HepG2 (cell line): ENCODE measurements at regions not wholly inside any gene's neighbourhood (a gene's known extent, or its start where the extent isn't known, plus 50 kb on each side); places are given as distances from the start of the nearest gene placed in this dataset.

ENCODE experiments used
- BRD4 ChIP-seq: sonication (generic); formaldehyde crosslinking; IDR thresholded peaks from 2 replicates; pipeline ENCODE4 v1.4.0; 2020; ENCODE audit warnings: missing genetic modification reagents
- HHEX ChIP-seq: IDR thresholded peaks from 2 replicates; pipeline ENCODE4 v1.6.1; 2016; ENCODE audit warnings: control low read depth
- HNF4G ChIP-seq, 2 experiments: sonication (generic) in 1 of 2; formaldehyde crosslinking in 1 of 2; IDR thresholded peaks; 2 replicates each; pipeline versions ENCODE4 v1.4.0 to v1.6.1; 2011 to 2020; ENCODE audit warnings: borderline replicate concordance in 2 of 2, low read depth in 2 of 2, mild to moderate bottlenecking in 2 of 2, low read length in 1 of 2, missing genetic modification reagents in 1 of 2, moderate library complexity in 1 of 2
- JARID2 ChIP-seq: sonication (generic); formaldehyde crosslinking; IDR thresholded peaks from 2 replicates; pipeline ENCODE4 v1.8.1; 2023; ENCODE audit warnings: missing genetic modification reagents, inconsistent platforms; ENCODE audit not compliant: insufficient replicate concordance
- KDM6A ChIP-seq: IDR thresholded peaks from 2 replicates; pipeline ENCODE4 v1.6.1; 2016; ENCODE audit warnings: low read depth
- KLF6 ChIP-seq: IDR thresholded peaks from 2 replicates; pipeline ENCODE4 v1.8.0; 2016; ENCODE audit warnings: missing biosample characterization, missing genetic modification reagents
- NR2F1 ChIP-seq, 2 experiments: fragments of 450-650 bp in 1 of 2; formaldehyde crosslinking in 1 of 2; IDR thresholded peaks; 2 replicates each; pipeline versions ENCODE4 v1.5.0 to v1.6.1; 2016 to 2020; ENCODE audit warnings: mild to moderate bottlenecking in 1 of 2, missing compliant biosample characterization in 1 of 2, missing genetic modification reagents in 1 of 2, moderate library complexity in 1 of 2
- RXRB ChIP-seq: IDR thresholded peaks from 2 replicates; pipeline ENCODE4 v1.6.1; 2016; ENCODE audit warnings: borderline replicate concordance, missing genetic modification reagents, missing compliant biosample characterization
- SALL1 ChIP-seq: sonication (generic); formaldehyde crosslinking; IDR thresholded peaks from 2 replicates; pipeline ENCODE4 v1.8.0; 2022; ENCODE audit warnings: mild to moderate bottlenecking, missing genetic modification reagents
- SIN3A ChIP-seq: IDR thresholded peaks from 2 replicates; pipeline ENCODE4 v1.6.1; 2011; ENCODE audit warnings: low read depth, mild to moderate bottlenecking, control low read depth, low read length, borderline replicate concordance
- TRIM24 ChIP-seq: sonication (generic); formaldehyde crosslinking; IDR thresholded peaks from 2 replicates; pipeline ENCODE4 v1.8.0; 2022; ENCODE audit warnings: mild to moderate bottlenecking, missing genetic modification reagents
- ZBTB3 ChIP-seq: sonication (generic); formaldehyde crosslinking; IDR thresholded peaks from 2 replicates; pipeline ENCODE4 v1.4.0; 2020; ENCODE audit warnings: low read depth, mild to moderate bottlenecking, moderate library complexity, missing genetic modification reagents, borderline replicate concordance
- ZC3H4 ChIP-seq: sonication (generic); formaldehyde crosslinking; IDR thresholded peaks from 2 replicates; pipeline ENCODE4 v1.4.0; 2020; ENCODE audit warnings: missing genetic modification reagents, borderline replicate concordance
- ZNF101 ChIP-seq: sonication (generic); formaldehyde crosslinking; IDR thresholded peaks from 2 replicates; pipeline ENCODE4 v1.4.0; 2020; ENCODE audit warnings: mild to moderate bottlenecking, low read depth, missing genetic modification reagents, borderline replicate concordance
- ZNF224 ChIP-seq: sonication (generic); formaldehyde crosslinking; IDR thresholded peaks from 2 replicates; pipeline ENCODE4 v1.5.0; 2020; ENCODE audit warnings: mild to moderate bottlenecking, missing genetic modification reagents
- ZNF451 ChIP-seq: sonication (generic); formaldehyde crosslinking; IDR thresholded peaks from 2 replicates; pipeline ENCODE4 v1.5.0; 2020; ENCODE audit warnings: mild to moderate bottlenecking, missing genetic modification reagents
- ZNF510 ChIP-seq: sonication (generic); formaldehyde crosslinking; IDR thresholded peaks from 2 replicates; pipeline ENCODE4 v1.4.0; 2020; ENCODE audit warnings: low read depth, mild to moderate bottlenecking, missing genetic modification reagents
- ZNF614 ChIP-seq: IDR thresholded peaks from 2 replicates; pipeline ENCODE4 v1.6.1; 2018; ENCODE audit warnings: missing biosample characterization, missing genetic modification reagents, inconsistent platforms, borderline replicate concordance
- ZNF841 ChIP-seq: sonication (generic); formaldehyde crosslinking; IDR thresholded peaks from 2 replicates; pipeline ENCODE4 v1.8.1; 2023; ENCODE audit warnings: missing genetic modification reagents, borderline replicate concordance
- TF ChIP-seq, protein P1 (sequence below): sonication (generic); formaldehyde crosslinking; IDR thresholded peaks from 2 replicates; pipeline ENCODE4 v1.5.0; 2020; ENCODE audit warnings: mild to moderate bottlenecking, missing genetic modification reagents
- TF ChIP-seq, protein P2 (sequence below): IDR thresholded peaks from 2 replicates; pipeline ENCODE4 v1.6.1; 2016; ENCODE audit warnings: missing genetic modification reagents, missing compliant biosample characterization
- TF ChIP-seq, protein P3 (sequence below): sonication (generic); formaldehyde crosslinking; IDR thresholded peaks from 2 replicates; pipeline ENCODE4 v1.5.1; 2020; ENCODE audit warnings: mild to moderate bottlenecking, moderate library complexity, missing genetic modification reagents

DNA sequence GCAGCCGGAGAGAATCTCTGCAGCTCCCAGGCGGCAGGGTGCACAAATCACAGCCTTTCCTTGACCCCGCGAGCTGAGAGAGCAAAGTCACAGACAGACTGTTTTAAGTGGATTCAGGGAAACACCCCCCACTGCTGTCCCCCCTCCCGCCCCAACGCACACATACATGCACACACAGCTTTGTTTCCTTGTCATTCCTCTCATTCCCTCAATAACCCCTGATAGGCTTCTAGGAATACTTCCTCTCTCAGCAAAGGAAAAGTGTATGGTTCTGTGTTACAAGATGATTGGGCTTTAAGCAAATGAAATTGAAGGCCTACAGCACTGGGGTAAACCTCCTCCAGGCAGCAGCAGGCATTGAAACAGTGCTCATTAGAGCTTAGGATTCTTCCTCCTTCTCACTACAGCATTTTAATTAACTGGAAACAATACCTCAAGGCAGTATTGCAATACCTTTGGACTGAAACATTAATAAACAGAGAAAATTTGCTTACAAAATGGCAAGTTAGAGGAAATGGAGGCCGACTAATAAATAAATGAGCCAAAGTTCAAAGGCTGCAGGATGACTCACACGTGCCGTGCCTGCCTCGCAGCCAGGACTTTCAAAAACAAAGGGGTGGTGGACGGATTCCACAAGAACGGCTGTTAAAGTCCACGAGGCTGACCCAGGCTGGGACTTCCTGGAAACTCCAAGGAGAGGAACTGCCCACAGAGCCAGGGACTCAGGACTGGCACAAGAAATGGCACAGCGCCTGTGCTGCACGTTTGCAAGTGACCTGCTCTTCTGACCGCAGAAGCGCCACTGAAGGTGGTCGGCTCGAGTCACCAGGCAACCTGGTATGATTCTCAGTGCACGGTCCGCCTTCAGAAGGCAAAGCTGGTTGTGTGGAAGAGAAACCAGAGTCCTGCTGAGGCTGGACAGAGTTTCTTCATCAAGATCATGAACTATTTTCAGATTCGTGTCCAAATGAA lies 236.2 kb downstream of the SYK start (continued):
- TF ChIP-seq, protein P1, sequence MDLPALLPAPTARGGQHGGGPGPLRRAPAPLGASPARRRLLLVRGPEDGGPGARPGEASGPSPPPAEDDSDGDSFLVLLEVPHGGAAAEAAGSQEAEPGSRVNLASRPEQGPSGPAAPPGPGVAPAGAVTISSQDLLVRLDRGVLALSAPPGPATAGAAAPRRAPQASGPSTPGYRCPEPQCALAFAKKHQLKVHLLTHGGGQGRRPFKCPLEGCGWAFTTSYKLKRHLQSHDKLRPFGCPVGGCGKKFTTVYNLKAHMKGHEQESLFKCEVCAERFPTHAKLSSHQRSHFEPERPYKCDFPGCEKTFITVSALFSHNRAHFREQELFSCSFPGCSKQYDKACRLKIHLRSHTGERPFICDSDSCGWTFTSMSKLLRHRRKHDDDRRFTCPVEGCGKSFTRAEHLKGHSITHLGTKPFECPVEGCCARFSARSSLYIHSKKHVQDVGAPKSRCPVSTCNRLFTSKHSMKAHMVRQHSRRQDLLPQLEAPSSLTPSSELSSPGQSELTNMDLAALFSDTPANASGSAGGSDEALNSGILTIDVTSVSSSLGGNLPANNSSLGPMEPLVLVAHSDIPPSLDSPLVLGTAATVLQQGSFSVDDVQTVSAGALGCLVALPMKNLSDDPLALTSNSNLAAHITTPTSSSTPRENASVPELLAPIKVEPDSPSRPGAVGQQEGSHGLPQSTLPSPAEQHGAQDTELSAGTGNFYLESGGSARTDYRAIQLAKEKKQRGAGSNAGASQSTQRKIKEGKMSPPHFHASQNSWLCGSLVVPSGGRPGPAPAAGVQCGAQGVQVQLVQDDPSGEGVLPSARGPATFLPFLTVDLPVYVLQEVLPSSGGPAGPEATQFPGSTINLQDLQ (CRISPR knock-in tag), result 0 out of 2 replicates have a peak, but pooled peaks have one; percentile 45
- TF ChIP-seq KDM6A (CRISPR knock-in tag) (0 out of 2 replicates have a peak, but pooled peaks have one; percentile 35), SIN3A (0 out of 2 replicates have a peak, but pooled peaks have one; percentile 29), ZC3H4 (peak; percentile 68), HHEX (CRISPR knock-in tag) (no peak), ZNF841 (CRISPR knock-in tag) (no peak), KLF6 (CRISPR knock-in tag) (0 out of 2 replicates have a peak, but pooled peaks have one; percentile 47), RXRB (CRISPR knock-in tag) (peak; percentile 88), ZNF101 (CRISPR knock-in tag) (0 out of 2 replicates have a peak, but pooled peaks have one; percentile 59), ZNF614 (CRISPR knock-in tag) (peak; percentile 82; the same call in 1 of the 2 replicates), ZNF224 (CRISPR knock-in tag) (no peak; the same call in 1 of the 2 replicates), BRD4 (peak; percentile 75), NR2F1 (CRISPR knock-in tag; IDR thresholded peaks at IDR 0.05) (peak in 1 of 2 experiments; percentile 39; a peak in 1 of 4 replicates), HNF4G (IDR thresholded peaks at IDR 0.05; ENCODE audit: borderline replicate concordance, low read depth, low read length) (peak; percentile 80), HNF4G (CRISPR knock-in tag; IDR thresholded peaks at IDR 0.05; ENCODE audit: borderline replicate concordance, low read depth) (peak; percentile 80; the same call in 1 of the 2 replicates), JARID2 (CRISPR knock-in tag) (no peak), ZBTB3 (CRISPR knock-in tag) (no peak), SALL1 (CRISPR knock-in tag) (peak; percentile 87), ZNF510 (CRISPR knock-in tag) (0 out of 2 replicates have a peak, but pooled peaks have one; percentile 6), ZNF451 (CRISPR knock-in tag) (0 out of 2 replicates have a peak, but pooled peaks have one; percentile 34), TRIM24 (CRISPR knock-in tag) (no peak)
- TF ChIP-seq, protein P2, sequence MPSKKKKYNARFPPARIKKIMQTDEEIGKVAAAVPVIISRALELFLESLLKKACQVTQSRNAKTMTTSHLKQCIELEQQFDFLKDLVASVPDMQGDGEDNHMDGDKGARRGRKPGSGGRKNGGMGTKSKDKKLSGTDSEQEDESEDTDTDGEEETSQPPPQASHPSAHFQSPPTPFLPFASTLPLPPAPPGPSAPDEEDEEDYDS (CRISPR knock-in tag), result peak; percentile 44; the same call in 1 of the 2 replicates
- TF ChIP-seq, protein P3, sequence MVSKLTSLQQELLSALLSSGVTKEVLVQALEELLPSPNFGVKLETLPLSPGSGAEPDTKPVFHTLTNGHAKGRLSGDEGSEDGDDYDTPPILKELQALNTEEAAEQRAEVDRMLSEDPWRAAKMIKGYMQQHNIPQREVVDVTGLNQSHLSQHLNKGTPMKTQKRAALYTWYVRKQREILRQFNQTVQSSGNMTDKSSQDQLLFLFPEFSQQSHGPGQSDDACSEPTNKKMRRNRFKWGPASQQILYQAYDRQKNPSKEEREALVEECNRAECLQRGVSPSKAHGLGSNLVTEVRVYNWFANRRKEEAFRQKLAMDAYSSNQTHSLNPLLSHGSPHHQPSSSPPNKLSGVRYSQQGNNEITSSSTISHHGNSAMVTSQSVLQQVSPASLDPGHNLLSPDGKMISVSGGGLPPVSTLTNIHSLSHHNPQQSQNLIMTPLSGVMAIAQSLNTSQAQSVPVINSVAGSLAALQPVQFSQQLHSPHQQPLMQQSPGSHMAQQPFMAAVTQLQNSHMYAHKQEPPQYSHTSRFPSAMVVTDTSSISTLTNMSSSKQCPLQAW (CRISPR knock-in tag), result peak; percentile 47
